BJ (cell line): ENCODE measurements at regions not wholly inside any gene's neighbourhood (a gene's known extent, or its start where the extent isn't known, plus 50 kb on each side); places are given as distances from the start of the nearest gene placed in this dataset.

Source experiments
- CTCF ChIA-PET: fragments of 350-600 bp; formaldehyde crosslinking; extraction: SDS; loops from one replicate; lab custom pipeline; 2021; ENCODE audit warnings: antibody characterized with exemption, inconsistent platforms; lab: Yijun Ruan, JAX
- POLR2A ChIA-PET: fragments of 300-600 bp; sonication (Branson Sonifier 250); formaldehyde crosslinking; extraction: SDS; loops from one replicate; lab custom pipeline; 2021; ENCODE audit warnings: antibody characterized with exemption; lab: Charles Lee
- DNase-seq: peaks from one replicate; pipeline ENCODE4 v3.0.0-alpha.2; 2011; ENCODE audit warnings: low read depth
- H3K27me3 ChIP-seq: 2 replicates; pipeline ENCODE4 v1.6.0; 2011; ENCODE audit warnings: low read length; ENCODE audit not compliant: control insufficient read depth, insufficient read depth
- H3K36me3 ChIP-seq: 2 replicates; pipeline ENCODE4 v1.5.1; 2011; ENCODE audit warnings: low read length; ENCODE audit not compliant: control insufficient read depth, insufficient read depth
- H3K4me3 ChIP-seq: 2 replicates; pipeline ENCODE4 v1.5.1; 2011; ENCODE audit warnings: low read depth, mild to moderate bottlenecking, control low read depth, low read length
- TF ChIP-seq, protein P1 (sequence below): IDR thresholded peaks from 2 replicates; pipeline ENCODE4 v1.5.1; 2011; ENCODE audit warnings: low read depth, mild to moderate bottlenecking, control low read depth, inconsistent platforms, low read length, moderate library complexity; ENCODE audit not compliant: insufficient read depth

- Histone ChIP-seq H3K4me3 (no peak overlapping the region), H3K27me3 (no peaks in the 10 kb centered on the region), H3K36me3 (no peaks in the 10 kb centered on the region)
- ChIA-PET CTCF (no interaction called here), POLR2A (no interaction called here)
- TF ChIP-seq, protein P1, sequence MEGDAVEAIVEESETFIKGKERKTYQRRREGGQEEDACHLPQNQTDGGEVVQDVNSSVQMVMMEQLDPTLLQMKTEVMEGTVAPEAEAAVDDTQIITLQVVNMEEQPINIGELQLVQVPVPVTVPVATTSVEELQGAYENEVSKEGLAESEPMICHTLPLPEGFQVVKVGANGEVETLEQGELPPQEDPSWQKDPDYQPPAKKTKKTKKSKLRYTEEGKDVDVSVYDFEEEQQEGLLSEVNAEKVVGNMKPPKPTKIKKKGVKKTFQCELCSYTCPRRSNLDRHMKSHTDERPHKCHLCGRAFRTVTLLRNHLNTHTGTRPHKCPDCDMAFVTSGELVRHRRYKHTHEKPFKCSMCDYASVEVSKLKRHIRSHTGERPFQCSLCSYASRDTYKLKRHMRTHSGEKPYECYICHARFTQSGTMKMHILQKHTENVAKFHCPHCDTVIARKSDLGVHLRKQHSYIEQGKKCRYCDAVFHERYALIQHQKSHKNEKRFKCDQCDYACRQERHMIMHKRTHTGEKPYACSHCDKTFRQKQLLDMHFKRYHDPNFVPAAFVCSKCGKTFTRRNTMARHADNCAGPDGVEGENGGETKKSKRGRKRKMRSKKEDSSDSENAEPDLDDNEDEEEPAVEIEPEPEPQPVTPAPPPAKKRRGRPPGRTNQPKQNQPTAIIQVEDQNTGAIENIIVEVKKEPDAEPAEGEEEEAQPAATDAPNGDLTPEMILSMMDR: no peak
- DNase-seq: no peak
Measured at GRCh38 chr21:35311985-35312384, 262.9 kb upstream of the RUNX1 start.

DNA sequence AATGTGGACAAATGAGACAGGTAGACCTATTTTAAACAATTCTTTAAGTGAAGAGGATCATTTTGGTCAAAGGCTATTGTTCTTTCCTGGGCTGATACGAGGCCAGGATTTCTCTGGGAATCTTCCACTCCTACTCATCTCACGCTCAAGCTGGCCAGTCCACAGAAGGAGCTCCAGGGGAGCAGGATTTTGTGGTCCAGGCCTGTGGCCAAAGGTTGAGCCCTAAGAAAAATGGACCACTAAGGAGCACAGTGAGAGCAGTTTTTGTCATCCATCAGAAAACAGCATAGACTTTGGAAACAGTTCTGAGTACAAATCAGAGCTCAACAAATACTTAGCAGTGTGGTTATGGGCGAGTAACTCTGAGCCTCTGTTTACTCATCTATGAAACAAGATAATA is 260.2 kb upstream of the RUNX1 start:
- CTCF ChIA-PET: interaction anchor here (0.6 kb wide), 1 partner anchor 9 kb away, joined by 3 read pairs; no protein-coding TSS in a partner anchor
- Histone ChIP-seq H3K27me3 (no peaks in the 10 kb centered on the region), H3K36me3 (no peaks in the 10 kb centered on the region), H3K4me3 (no peak overlapping the region)
- no peak for DNase-seq
- POLR2A ChIA-PET: no interaction called here
- TF ChIP-seq, protein P1: no peak

DNA sequence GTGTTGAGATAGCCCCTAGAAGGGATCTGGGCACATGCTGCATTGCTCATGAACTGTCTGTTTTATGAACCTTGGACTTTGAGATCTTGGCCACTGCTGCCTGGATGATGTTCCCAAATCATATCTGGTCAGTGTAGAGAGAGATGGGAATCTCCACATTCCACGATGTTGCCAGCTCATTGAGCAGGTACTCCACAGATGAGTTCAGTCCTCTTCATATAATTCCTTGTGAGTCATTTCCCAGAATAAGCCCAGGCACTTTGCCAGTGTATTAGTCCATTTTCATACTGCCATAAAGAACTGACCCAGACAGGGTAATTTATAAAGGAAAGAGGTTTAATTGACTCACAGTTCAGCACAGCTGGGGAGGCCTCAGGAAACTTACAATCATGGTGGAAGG is 254.0 kb upstream of the RUNX1 start:
- TF ChIP-seq, protein P1: no peak
- no peaks in the 10 kb centered on the region for H3K36me3 ChIP-seq
- DNase-seq: peak; percentile 61
- H3K4me3 ChIP-seq: no peak overlapping the region
- CTCF ChIA-PET: interaction anchor here (1.0 to 1.2 kb wide), 2 partner anchors 12 to 14 kb away, joined by 3 to 6 read pairs; no protein-coding TSS in a partner anchor
- H3K27me3 ChIP-seq: no peaks in the 10 kb centered on the region
- POLR2A ChIA-PET: no interaction called here

GRCh38 chr21:35298757-35299156 is 249.7 kb upstream of the RUNX1 start:
- TF ChIP-seq, protein P1: no peak
- DNase-seq: no peak
- Histone ChIP-seq H3K4me3 (no peak overlapping the region), H3K36me3 (no peaks in the 10 kb centered on the region), H3K27me3 (no peaks in the 10 kb centered on the region)
- POLR2A ChIA-PET: no interaction called here
- CTCF ChIA-PET: no interaction called here

DNA sequence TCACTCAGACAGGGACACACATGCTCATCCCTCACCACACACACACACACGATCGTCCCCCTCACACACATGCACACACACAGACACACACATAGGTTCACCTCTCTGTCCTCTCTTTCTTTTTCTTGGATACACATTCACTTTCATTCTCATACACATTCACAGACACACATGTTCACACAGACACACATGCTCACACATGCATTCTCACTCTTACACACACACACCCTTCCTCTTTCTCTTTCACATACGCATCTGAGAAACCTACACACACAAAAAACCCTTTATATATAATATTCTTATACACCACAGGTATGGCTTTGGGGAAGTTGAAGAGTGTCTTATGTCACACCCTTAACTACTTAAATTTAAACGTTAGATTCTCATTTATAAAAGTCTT is 248.6 kb upstream of the RUNX1 start:
- Histone ChIP-seq H3K36me3 (no peaks in the 10 kb centered on the region), H3K27me3 (no peaks in the 10 kb centered on the region), H3K4me3 (no peak overlapping the region)
- no peak for DNase-seq
- CTCF ChIA-PET: no interaction called here
- POLR2A ChIA-PET: no interaction called here
- TF ChIP-seq, protein P1: no peak
